GM19395 (cell line): ENCODE measurements at regions not wholly inside any gene's neighbourhood (a gene's known extent, or its start where the extent isn't known, plus 50 kb on each side); places are given as distances from the start of the nearest gene placed in this dataset.

Source experiments
- ATAC-seq: cut with Tn5 transposase; IDR thresholded peaks from one replicate; pipeline ENCODE4 v1.9.1; 2021; ENCODE audit warnings: mild to moderate bottlenecking, moderate library complexity; ENCODE audit not compliant: unreplicated experiment

DNA sequence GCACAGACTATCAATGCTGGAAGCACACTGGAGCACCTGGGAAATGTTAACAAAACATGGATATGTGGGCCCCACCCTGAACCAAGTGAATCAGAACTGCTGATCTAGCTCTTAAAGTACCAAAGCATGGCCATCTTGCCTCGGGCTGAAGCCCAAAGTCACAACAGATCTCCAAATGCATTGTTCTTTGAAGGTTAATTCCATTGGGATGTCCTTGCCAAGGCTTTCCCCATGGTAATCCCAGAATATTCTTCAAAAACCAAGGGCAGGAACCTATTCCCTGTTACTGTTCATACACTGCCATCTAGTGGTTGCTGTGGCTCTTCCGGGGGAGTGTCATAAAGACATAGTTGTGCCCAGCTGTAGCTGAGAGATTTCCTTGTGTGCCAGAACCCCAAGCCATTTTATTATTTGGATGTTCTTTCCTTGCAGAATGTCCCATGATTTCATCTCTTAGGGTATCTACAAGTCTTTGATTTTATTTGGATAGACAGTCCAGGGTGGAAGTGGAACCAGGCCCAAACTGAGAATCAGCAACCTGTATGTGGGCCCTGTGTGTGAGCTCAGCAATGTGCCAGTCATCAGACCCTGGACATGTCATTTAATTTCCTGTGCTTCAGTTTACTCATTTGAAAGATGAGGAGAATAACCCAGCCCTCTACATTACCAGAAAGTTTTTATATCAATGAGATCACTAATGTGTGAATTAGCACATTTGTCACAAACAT lies 290.0 kb downstream of the ACTL7B start:
- peak; percentile 88 for ATAC-seq

DNA sequence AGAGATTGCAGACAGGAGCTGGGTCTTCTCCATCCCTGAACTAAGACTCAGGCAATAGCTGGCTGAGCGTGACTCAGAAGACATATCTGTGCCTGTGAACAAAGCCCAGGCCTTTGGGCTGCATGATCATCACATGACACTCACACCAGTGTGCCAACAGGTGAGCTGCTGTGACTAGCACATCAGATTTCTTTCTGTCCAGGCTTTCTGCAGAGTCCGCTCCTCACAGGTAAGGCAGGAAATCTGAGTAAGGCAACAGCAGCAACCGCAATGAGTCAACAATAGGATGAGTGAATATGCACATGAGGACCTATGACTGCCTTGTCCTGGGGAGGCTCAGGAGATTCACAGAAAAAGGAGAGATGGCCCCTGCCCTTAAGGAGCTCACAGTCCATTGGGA lies 293.6 kb downstream of the ACTL7B start:
- ATAC-seq: no peak

DNA sequence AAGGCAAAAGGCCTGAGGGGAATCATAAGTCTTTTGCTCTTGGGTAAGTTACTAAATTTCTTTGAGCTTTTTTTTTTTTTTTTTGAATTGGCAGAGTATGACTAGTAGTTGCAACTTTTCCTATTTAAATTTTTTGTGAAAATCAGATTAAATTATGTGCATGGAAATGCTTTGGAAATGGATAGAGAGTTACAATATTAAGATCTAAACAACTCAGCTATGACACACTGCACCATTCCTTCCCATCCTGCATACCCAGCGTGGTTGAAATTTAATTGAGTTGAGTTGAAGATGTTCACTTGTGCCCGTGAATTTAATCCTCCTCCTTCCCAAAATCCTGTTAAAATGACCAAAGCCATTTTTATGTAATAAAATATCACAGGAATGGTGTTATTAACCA lies 296.4 kb downstream of the ACTL7B start:
- no peak for ATAC-seq

DNA sequence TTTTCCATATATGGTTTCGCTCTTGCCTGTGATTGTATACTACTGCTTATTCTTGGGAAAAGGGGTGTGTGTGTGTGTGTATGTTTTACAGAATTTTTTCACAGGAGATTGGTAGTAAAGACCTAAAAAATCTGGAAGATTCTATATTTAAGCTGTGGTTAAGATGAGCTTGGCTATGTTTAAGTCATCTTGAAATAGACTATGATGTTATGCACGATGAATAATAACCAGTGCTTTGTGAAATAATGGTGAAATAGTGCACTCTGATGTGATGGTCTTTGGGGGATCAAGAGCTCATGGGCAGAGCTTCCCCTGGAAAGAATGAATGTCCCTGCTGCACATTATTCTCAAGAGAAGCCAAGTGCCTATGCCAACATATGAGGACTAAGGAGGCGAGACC lies 301.0 kb downstream of the ACTL7B start:
- ATAC-seq: no peak

DNA sequence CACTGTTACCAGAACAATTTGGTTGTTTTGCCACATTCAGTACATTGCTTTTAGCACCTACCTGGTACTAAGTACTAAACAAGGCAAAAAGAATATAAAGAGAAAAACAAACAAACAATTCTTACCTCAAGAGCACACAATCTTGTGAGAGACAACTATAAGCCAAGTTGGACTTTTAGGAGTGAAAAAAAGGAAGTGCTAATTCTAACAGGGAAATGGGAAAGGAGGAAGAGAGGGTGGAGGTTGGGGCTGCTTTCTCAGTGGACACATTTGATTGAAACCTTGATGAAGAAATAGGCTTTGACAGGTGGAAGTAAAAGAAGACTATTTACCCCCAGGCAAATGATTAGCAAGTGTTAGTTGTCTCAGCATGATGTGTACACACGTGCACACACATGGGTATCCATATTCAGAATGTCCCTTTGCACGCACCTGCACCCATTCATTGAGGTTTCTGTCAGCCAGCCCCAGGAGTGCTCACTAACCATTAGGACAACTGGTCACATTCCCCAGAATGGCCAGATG lies 302.6 kb downstream of the ACTL7B start:
- ATAC-seq: no peak

DNA sequence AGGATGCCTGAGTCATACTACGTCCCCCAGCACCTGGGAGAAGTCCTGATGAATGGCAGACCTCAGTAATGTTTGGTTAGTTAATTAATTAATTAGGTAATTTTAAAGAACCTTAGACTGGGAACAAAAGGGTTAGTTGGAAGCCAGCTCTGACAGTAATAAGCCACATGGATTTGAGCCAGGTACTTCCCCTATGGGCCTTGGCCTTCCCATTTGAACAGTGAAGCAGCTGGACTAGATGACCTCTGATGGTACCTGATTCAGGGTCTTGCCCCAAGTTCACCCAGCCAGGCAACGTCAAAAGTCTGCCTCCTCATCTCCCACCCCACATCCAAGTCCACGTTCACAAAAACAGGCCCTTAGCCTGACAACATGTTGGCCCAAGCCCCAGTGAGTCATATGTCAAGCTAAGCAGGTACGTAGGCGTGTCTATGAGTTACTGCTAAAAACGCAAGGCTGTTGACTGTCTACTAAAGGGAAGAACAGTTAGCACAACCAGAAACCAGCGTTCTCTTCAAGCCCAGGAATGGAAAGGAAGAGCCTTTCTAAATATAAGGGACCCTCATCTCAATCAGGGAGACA lies 303.2 kb downstream of the ACTL7B start:
- ATAC-seq: no peak

DNA sequence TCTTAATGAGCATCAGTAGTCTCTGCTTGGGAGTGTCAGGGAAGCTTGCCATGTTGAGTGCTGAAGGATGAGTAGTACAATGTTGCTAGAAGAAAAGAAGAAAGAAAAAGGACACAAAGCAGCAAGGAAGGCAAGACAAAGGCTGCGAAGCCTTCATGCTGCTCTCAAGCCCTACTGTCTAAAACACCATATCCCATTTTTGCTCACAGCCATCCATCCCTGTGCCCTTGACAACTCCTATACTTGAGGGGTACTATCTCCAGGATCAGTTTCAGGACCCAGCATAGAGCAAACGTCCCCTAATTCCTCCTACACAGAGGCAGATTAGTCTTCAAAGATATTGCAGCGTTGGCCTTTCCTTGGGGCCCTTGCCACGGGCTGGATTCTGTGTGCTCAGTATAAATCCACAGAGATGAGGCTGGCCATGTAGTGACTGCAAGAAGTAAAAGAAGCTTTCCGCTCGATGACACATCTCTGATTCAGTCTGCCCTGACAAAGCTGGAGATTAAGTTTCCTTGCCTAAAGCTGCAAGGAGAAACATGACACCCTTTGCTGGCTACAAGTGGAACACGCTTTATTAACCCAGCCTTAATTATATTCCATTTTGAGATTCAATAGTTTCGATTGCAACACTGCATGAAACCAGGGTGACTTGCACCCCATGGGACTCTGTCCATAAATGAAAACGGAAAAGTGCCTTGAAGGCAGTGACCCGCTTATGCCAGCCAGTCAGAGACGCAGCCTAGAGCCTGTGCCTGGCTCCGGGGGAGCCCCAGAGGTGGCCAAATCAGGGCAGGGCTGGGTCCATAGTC lies 304.6 kb downstream of the ACTL7B start:
- no peak for ATAC-seq

DNA sequence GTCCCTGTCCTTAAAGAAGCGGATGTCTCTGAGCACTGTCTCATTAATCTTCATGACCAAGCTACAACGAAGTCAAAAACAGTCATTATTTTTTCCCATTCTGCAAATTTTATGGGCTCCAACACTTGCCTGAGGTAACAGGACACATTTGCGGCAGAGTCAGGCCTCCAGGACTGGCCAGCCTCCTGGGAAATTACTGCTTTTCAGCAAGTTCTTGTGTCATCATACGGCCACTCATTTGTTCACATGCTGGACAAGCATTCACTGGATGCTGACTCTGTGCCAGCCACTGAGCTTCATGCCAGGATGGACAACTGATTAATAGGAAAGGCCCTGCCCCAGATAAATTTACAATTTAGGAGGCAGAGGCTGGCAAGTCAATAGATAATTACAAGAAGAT lies 305.7 kb downstream of the ACTL7B start:
- ATAC-seq: no peak

DNA sequence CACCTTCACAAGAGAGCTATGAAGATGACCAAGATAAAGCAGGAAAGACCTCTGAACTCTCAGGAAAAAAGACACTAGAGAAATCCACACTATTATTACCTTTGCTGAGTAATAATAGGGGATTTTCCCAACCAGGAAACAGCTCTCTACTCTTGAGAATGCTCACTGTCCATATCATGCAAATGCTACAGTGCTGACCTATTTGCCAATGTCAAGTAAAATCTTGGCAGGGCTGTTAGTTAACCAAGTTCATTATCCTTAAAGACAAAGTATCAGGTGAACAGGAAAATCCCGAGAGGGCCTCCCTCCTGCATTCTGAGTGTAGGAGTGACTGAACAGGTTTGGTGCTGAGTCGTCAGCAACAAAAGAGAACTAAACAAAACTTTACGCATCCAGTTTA lies 306.6 kb downstream of the ACTL7B start:
- no peak for ATAC-seq

DNA sequence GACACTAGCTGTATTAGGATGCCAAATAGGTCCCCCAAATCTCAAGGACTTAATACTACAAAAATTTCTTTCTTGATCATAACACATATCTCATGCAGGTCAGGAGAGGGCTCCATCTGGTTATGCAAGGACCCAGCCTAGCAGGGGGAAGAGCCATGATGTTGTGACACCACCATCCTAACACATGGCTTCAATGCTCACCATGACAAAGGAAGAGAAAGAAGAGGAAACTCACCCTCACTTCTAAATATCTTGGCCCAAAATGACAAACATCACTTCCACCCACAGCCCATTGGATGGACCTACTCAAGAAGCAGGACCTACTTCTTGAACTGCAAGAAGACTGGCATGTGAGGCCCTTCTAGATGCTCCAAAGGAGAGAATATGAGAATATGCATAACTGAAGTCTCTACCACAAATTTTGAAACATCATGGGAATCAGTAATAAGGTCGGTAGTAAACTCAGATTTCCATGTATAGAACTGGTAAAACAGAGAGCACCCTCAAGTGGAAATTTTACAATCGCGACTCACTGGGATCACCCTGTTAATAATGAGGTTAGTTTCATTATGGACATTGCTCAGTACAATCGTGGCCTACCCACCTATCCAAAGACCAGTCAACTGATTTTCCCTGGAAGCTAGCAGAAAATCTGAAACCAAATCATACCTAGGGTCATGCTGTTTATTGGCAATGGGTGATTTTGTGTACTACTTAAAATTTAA lies 308.2 kb downstream of the ACTL7B start:
- no peak for ATAC-seq

DNA sequence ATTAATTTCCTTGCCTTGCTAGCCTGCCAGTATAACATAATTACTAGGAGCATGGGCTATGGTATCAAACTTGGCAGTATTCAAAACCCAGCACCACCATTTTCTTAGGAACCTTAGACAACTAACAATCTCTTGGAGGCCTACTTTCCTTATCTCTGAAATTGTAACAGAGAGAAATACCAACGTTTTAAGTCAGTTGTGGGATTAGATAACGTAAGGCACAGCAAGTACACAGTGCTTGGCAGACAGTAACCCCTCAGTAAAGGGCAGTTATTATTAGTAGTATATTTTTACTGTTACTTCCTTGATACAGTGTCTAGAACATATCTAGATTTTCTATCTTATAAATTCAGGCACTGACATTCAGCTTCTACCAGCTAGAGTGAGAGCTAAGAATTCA lies 309.6 kb downstream of the ACTL7B start:
- no peak for ATAC-seq

DNA sequence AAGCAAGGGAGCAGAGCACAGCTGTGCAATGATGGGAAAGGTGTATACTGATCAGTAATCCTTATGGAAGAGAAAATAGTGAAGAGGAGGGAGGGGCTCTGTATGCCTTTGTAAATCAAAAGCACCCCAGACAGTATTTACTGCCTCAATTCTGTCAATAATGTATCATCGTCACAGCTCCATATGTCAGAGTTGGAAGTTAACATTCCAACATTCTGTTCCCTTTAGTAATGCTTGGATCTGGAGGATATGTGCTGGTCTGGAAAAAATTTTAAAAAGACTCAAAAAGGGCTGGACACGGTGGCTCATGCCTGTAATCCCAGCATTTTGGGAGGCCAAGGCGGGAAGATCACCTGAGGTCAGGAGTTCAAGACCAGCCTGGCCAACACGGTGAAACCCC lies 310.4 kb downstream of the ACTL7B start:
- ATAC-seq: no peak

DNA sequence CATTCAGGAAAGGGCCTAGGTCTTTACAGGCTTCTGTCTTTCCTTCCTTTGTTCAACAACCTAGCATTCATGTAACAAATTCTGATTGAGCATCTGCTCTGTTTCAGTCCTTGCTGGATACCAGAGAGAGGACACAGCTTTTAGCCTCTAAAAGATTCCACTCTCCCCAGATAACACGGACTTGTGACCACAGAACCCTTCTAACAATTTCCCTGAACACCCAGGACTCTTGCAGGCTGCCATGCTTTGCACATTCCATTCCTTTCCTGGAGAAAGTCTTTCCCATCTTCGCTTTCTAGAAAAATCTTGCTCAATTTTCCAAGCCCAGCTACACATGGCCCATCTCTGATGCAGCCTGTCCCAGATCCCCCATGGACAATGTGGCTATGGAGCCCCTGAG lies 310.9 kb downstream of the ACTL7B start:
- no peak for ATAC-seq

DNA sequence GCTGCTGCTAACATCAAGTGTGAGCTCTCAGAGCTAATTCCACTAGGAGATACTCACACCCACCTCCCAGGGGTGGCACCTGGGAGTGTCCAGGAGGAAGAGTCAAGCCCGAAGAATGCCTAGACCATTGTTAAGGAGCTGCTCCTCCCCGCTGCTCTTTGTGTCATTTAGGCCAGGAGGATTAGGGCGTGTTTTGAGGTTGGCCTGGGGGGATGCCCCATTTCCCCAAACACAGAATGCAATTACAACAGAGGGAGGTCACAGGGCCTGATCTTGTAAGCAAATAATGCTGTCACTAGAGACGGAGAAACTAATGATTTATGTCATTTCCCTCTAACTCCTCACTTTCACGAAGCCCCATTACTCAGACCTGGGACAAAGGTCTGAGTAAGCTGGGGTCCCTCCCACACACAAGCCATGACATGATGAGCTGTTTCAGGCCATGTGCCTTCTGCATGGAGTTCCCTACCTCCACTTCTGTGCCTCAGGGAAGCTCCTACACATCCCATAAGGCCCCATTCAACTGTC lies 312.5 kb downstream of the ACTL7B start:
- ATAC-seq: no peak

DNA sequence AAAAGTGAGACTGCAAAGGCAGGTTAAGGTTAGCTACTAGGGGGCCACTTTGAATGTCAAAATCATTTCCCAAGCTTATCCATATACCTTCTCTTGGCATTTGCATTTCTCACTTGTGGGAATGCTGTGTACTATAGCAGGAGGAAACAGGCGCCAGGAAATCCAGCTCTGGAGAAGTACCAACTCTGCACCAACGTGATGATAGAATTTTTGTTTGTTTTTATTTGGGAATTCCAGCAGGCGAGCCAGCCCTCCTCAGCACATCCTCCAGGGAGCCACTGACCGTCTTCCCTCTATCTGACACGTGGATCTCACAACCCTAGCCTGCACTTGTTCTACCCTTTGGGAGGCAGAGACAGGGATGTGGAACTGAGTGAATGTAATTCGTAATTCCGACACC lies 318.0 kb downstream of the ACTL7B start:
- no peak for ATAC-seq

DNA sequence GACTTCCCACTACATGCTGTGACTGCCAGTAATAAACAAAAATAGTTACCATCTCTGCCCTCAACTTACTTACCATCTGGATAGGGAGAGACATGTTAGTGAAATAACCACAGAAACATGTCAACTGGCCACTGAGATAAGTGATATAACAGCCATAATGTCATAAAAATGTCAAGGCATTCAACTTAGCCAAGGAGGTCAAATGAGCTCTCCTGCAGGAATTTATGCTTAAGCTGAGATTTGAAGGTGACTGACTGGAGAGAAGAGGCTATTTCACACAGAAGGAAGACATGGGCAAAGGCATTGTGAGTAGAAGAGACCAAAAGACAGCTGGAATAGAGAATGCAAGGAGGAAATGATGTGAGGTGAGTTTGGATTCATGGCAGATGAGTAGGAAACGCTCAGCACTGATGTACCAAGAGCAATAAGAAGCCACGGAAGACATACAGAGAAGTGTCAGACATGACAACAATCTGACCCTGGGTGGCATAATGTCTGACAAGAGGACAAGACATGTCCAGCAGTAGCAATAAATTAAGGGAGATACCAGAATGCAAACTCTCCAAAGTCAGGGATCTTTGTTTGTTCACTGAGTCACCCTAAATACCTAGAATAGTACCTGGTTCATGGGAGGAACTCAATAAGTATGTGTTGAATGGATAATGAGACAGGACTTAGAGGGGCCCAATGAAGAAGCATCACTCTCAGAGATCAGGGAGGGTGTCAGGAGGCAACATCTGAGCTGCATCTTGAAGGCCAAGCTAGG lies 318.8 kb downstream of the ACTL7B start:
- no peak for ATAC-seq

DNA sequence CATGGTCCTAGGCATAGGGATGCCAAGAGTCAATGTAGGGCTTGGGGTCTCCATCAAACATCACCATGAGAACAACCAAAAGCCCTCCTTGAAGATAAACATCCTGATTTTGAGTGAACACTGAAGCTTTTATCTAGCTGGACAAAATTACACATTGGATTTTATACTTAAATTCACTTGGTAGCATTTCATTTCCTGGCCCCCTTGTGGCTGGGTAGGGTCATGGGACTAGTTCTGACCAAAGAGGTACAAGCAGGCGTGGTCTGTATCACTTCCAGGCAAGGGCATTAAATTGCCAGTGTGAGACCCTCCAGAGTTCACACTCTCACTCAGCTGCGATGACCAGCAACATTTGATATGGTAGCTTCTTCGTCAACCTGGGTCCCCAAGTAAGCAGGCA lies 320.3 kb downstream of the ACTL7B start:
- ATAC-seq: peak; percentile 74

DNA sequence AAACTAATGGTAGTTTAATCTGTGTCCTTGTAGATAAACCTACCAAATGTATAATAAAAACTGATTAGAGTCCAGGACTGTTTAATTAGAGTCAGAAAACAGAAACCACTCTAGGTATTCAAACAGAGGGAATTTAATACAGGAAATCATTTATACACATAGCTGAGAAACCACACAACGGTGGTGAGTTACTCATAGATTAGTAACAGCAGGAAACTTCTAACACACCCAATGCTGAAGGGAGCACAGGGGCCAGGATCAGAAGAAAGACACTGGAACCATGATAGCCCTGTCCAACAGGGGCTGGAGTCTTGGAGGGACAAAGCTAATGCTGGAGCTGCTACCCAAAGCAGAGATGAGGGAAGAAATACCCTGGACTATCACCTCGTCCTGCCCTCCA lies 321.0 kb downstream of the ACTL7B start:
- no peak for ATAC-seq

DNA sequence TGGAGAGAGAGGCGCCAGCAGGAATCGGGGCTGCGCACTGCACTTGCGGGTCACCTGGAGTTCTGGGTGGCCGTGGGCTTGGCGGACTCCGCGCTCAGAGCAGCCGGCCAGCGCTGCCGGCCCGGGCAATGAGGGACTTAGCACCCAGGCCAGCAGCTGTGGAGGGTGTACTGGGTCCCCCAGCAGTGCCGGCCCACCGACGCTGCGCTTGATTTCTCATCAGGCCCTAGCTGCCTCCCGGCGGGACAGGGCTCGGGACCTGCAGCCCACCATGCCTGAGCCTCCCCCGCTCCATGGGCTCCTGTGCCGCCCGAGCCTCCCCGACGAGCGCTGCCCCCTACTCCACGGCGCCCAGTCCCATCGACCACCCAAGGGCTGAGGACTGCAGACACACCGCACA lies 325.6 kb downstream of the ACTL7B start:
- no peak for ATAC-seq

DNA sequence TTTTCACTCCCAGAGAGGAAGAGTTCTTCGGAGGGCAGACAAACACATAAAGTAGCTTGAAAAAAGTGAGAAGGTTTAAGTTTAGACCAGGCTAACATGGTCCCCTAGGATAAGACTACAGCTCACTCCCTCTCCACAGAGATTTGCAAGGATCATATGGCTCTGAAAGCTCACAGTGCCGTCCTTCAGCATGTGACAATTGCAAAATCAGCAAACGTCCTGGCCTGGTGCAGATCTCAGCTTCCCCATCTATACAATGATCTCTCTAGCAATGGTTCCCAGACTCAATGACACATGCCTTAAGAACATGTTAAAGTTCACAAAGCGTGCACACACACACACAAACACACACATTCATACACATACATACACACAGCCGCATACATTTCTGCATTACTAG lies 327.6 kb downstream of the ACTL7B start:
- ATAC-seq: no peak
